GM19438 (cell line): ENCODE measurements at regions not wholly inside any gene's neighbourhood (a gene's known extent, or its start where the extent isn't known, plus 50 kb on each side); places are given as distances from the start of the nearest gene placed in this dataset.
"Not testable (repeated sequence)": the region's sequence is repeated elsewhere in the genome, so short reads cannot be mapped to it uniquely, and the experiment has no call there.

Experiments used
- ATAC-seq: cut with Tn5 transposase; IDR thresholded peaks from one replicate; pipeline ENCODE4 v1.9.1; 2021; ENCODE audit warnings: low read depth; ENCODE audit not compliant: unreplicated experiment

DNA sequence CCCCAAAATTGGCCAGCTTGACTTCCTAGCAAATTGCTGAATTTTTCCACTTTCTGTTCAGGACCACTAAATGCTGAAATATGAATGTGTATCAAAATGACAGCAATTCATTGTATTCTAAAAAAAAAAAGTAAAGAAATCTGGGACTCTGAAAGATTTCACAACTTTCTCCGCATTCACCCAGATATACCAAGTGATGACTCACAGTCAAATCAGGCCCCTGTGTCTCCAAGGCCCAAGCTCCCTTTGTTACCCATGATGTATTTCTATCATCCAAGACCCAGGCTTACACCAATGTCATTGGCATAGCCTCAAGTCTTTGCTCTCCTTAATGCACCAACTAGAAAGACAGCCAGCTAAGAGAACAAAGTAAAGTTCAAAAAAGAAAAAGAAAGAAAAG, 493.9 kb downstream of the NTRK2 start:
- ATAC-seq: no peak

DNA sequence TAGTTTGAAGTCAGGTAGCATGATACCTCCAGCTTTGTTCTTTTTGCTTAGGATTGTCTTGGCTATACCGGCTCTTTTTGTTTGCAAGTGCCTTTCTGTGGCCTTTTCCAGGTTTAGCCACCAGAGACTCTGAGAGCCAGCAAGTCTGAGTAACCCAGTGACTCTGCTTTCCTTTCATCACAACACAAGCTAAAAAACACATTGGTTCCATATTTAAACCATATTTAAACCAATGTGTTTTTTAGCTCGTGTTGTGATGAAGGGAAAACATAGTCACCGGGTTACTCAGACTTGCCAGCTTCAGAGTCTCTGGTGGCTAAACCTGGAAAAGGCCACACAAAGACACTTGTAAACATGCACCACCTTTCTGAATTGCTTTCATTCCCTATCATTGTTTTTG, 493.3 kb downstream of the NTRK2 start:
- ATAC-seq: no peak

DNA sequence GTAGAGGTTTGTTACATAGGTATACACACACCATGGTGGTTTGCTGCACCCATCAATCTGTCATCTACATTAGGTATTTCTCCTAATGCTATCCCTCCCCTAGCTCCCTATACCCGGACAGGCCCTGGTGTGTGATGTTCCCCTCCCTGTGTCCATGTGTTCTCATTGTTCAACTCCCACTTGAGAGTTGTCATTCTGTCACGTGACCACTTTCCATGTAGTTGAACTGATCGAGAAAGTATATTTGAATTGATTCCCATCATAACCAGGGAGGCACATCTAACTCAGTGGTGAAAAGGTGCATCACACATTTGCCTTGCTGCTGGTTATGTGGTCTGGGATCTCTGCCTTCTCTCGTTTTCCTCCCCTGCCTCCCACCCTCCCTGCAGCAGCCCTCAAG, 491.4 kb downstream of the NTRK2 start:
- ATAC-seq: not testable (repeated sequence)

DNA sequence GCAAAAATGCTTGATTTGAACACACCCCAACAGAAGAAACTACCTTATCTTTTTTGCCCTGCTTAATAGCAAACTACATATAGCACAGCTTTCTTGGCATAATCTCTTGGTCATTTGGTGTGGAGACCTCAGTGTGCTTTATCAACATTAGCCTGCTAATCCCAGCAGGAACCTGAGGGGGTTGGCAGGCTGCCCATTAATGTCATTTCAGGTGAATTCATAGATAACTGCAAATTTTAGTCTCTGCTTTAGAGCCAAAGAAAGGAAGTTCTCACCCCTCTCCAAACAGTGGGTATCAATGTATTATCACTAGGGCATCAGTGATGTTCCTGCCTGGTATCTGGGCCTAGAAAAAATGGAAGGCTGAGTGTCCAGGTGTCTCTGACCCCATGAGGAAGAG, 489.0 kb downstream of the NTRK2 start:
- no peak for ATAC-seq

DNA sequence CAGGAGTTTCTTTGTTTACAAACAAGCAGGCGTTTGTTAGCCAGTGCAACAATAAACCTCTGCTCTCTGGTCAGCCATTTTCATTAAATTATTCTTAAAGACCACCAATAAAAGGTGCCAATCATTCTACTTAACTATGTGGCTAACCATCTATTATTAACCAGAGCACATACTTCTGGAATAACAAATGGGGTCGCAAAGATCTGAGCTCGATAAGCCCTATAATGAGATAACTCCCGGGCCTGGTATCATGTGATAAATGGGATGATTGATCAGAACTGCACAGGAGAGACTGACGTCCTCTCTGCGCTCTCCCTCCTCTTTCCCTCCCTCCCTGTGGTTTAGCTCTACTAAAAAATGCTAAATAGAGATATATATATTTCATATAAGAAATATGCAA, 488.2 kb downstream of the NTRK2 start:
- no peak for ATAC-seq

DNA sequence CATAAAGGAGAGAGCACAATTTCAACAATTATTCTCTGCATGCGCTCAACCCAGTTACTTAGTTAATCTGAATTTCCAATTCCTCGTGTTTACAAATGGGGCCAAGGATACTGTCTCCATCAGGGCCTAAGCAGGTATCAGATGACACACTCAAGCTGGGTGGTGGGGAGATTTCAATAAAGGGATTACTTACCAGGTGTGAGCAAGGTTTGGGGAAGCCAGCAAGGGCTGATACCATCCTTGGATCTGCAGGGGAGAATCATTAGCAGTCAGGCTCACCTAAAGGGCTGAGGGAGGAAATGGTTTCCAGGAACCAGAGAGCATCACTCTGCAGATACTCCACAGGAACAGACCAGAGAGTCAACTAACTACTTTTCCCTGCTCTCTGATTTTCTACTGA, 487.1 kb downstream of the NTRK2 start:
- ATAC-seq: no peak

DNA sequence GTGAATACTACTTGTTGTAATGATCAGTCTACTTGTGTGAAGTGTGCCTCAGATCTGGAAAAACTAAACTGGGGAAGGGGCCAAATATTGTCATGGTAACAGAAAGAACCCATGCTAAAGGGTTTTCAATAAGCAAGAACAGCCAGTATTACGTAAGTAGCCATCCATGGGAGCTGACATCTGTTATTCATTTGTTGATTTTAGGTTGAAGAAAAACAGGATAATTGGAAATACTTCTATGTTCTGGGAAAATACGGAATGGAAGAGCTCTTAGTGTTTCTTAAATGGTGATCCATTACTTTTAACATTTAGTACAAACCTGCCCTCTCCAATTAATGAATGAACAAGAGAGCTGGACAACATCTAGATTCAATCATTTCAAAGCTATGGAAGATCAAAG, 485.8 kb downstream of the NTRK2 start:
- ATAC-seq: no peak

DNA sequence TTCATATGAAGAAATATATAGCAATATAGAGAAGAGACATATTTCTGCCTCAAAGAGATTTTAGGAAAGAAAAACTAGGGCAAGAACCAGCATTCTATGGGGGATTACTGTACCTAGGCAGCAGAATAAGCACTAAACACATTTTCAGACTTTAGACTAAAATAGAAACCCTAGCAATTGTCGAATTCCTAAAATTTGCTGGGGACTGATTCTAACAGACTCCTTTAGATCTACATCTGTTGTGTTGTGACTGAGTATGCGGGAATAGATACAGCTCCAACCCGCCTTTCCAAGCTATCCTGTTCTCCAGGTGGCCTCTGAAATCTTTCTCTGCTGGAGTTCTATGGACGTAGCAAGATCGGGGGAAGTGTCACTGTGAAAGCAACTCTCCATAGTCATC, 482.2 kb downstream of the NTRK2 start:
- ATAC-seq: no peak

DNA sequence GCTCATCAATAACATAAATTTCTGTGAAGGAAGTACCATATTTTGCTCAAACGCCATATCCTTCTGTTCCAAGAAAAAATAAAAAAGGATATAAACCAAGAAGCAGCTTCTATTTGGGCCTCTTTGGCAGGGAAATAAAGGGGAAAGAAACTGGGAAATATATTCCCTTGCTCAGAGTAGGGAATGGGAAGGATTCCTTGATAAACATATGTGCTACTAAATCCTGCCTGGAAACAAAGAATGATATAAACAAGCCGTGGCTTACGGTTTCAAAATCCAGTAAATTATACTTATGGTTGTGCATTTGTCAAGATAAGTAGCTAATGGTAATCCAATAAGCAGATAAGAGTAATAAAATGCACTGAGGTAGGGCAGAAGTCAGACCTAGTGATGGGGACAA, 481.6 kb downstream of the NTRK2 start:
- no peak for ATAC-seq

DNA sequence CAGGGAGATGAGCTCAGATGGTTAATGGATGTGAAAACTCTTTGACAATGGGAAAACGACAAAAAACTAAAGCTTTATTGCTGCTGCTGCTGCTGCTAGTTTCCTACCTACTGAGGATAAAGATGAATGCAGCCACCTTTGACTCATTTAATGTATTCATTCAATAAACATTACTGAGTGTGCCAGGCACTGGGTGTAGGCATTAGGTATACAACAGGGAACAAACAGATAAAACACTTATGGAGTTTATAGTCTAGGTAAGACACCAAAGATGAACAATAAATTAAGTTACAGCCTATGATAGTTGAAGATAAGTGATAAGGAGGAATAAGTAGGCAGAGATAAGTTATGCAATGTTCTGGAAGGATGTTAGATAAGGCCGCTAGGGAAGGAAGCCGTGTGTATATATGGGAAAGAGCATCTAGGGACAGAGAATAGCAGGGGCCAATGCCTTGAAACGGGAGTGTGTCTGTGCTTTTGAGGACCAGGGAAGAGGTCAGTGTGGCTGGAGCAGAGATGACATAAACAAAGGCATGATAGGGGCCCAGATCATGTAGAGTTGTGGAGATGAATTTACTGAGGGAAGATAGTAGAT, 477.6 kb downstream of the NTRK2 start:
- ATAC-seq: no peak

DNA sequence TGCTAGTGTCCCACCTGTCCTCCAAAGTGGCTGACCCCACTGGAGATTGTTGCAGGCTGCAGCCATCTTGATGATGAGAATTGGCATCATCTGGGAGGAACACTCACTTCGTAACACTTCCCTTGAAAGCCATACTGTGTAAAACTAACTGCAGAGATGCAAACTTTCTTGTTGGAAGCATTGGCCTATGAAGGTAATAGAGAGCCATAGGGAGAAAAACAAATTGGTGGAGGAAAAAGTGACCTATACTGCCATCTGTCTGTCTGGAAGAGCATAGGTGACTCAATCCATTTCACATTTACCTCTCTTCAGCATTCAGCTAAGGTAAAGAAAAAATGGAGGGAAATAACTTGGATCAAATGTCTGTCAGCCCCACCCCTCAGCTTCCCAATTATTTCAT, 473.4 kb downstream of the NTRK2 start:
- ATAC-seq: no peak

DNA sequence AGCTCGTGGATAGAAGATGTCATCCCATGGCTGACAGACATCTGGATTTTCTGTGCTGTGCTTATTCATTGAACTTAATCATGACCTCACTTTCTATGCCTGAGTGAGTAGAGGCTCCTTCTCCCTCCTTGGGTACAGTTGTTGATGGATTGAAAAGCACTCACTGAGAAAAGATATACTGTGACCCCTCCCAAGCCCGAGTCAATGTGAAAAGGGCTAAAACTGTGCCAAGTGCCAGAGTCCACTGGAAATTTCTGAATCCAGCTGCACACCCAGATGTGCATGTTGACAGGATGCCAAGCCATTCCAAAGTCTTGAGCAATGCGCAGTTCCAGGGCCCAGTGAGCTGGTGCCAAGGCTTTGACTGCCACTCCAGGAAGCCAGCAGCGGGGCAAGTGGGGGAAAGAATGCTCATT, 473.0 kb downstream of the NTRK2 start:
- no peak for ATAC-seq

DNA sequence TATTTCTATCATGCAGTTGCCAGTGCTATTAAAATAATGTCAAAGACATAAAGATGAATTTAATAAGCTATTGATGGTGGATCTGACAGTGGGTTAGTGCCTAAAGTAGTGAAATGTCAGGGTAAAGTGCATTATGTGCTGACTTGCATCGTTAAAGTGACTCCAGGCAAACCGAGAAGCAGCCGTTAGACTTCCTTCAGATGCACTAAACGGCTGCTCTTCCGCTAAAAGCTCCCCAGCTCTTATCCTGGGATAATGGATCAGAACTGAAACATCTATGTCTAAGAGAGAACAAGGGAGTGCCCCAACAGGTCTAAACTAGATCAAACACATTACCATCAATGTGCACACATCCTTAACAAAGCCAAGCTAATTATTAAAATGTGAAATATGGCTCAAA, 468.2 kb downstream of the NTRK2 start:
- no peak for ATAC-seq

DNA sequence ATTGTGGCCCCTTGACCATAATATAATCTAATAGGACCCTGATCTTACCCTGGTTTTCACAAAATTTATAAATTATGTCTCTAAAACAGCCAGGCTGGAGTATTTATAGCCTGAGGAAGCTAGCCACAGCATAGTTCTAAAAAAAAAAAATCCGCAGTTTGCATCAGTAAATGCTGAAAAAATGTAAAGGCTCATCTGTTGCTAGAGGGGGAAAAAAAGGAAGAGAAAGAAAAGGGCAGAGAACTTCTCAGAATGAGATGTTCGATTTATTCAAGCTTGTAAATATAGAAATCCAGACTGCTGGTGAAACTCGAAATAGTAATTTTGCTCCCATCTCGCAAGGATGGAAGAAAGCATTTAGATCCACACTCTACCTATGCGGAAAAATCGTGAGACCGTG, 467.5 kb downstream of the NTRK2 start:
- no peak for ATAC-seq

DNA sequence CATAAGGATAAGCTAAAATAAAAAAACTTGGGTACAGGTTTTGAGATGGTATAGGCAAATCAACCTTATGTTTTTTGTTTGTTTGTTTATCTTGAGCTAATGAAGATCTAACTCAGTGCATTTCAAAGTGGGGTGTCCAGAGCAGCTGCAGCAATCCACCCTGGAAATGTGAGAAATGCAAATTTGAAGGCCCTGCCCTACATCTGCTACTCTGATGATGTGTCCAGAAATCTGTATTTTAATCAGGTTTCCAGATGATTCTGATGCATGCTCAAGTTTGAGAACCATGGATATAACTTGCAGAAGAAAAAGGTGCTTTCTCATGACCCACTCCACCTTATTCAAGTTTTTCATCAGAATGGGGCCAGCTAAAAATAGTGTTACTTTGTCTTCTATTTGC, 467.0 kb downstream of the NTRK2 start:
- no peak for ATAC-seq

DNA sequence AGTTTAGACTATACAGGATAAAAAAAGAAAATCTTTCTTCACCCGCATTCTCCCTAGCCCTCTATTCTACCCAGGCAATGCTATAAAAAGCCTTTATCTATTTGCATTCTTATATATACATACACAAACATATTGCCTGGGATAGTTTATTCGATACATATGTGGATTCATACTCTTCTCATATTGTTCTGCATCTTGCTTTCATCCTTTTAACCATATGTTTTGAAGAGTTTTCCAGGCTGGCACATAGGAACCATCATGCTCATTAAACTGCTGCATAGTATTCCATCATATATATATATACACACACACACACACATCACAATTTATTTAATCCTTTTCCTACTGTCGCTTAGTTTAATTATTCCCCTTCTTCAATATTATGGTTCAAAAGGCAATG, 461.2 kb downstream of the NTRK2 start:
- no peak for ATAC-seq

DNA sequence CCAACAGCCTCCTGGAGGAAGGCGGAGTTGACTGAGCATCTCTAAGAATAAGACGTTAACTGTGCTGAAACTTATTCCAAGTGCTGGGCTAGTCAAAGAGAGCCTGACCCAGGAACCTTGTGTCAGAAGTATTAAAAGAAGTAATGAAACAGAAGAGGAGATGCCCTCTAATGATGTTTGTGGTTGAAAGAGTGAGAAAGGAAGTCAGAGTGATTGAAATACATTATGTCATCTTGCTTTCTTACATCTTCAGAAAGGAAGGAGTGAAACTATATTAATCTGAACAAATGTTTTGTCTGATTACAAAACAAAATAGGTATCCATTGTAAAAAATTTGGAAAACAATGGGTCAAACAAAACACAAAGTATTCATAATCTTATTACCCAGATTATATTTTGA, 460.7 kb downstream of the NTRK2 start:
- ATAC-seq: no peak

DNA sequence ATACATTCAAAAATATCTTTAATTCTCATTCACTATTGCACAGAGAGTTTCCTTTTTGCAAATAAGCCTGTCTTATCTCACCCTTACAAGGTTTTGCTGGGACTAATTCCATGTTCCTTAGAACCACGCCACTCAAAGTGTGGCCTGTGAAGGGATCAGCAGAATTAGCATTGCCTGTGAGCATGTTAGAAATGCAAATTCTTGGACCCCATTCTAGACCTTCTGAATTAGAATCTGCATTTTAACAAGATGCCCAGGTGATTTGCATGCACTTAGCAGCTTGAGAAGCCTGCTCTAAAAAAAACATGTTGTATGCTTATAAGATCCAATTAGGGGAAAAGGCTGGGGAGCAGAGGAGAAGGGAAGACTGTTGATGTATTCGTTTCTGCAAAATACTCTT, 460.0 kb downstream of the NTRK2 start:
- no peak for ATAC-seq

DNA sequence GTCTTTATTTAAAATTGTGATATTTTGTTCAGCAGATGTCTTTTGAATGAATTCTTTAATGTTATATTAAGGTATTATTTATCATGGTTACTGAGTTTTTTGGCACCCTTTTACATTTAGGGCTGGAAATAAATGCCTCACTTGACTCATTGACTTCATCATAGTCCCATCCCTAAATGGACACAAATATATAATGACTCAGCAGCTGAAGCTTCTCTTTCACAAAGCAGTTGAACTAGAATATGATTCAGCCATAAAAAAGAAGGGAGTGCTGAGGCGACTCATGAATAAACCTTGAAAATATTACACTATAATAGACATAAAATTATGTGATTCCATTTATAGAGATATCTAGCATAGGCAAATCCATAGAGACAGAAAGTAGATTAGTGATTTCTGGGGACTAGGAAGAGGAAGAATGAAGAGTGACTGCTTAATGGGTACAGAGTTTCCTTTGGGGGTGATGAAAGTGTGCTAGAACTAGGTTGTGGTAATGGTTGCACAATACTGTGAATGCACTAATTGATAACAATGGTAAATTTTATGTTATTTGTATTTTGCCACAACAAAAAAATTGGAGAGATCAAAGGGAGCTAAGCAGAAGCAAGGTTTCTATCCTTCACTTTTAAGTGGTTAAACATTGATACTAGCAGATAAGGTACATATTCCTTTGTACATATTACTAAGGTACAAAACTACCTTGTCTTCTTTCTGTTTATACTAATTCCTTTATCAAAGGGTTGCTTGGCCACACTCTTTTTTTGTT, 449.6 kb downstream of the NTRK2 start:
- no peak for ATAC-seq

DNA sequence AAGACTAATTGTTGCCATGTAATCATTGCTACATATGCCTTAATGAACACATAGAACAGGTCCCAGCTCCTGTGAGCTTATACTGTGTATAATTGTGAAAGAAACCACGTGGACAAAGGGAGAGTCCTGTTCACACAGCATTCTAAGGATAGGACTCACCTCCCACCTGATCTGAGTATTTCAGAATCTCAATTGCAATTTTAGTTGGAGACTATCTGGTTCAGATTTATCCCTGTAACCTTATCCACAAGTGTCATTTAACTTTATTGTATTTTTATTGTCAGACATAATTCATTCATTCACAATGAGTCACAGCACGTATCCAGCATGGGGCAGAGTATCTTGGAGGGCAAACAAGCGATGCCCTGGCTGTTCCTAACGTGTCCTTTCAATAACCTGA, 448.3 kb downstream of the NTRK2 start:
- no peak for ATAC-seq

DNA sequence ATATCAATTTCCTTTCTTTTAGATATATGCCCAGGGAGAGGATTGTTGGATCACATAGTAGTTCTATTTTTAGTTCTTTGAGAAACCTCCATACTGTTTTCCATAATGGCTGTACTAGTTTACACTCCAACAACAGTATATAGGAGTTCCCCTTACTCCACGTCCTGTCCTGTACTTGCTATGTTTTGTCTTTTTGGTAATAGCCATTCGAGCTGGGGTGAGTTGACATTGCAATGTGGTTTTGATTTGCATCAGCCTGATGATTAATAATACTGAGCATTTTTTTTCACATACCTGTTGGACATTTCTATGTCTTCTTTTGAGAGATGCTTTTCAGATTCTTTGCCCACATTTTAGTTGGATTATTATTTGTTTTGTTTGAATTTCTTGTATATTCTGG, 445.9 kb downstream of the NTRK2 start:
- no peak for ATAC-seq

DNA sequence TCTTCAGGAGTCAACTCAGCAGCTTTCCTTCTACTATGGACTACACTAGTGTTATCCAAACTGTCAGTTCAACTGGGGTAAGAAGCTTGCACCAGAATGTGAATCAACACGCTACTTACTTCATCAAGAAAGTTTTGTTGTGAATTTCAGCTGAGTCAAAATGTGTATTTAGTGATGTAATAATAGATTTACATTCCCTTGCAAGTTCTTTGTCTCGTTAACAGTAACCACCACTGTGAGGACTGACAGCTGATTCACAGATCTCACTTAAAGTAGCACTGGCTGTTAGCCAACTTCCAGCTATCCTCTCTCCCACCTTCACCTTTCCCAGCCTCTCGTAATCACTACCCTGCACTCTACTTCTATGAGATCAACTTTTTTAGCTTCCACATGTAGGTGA, 445.3 kb downstream of the NTRK2 start:
- no peak for ATAC-seq
